Body of pancreas (tissue), 4 donors: ENCODE measurements at regions not wholly inside any gene's neighbourhood (a gene's known extent, or its start where the extent isn't known, plus 50 kb on each side); places are given as distances from the start of the nearest gene placed in this dataset.

ENCODE experiments used
- ATAC-seq: fragments of 150-250 bp; one replicate; pipeline ENCODE4 v1.9.1; 2016
- DNase-seq, 4 donors: peaks; one replicate each; pipeline ENCODE4 v3.0.0-alpha.2; 2019
- H3K27ac ChIP-seq, 4 donors: fragments of 200-600 bp; sonication (generic); 1 replicate in 3 of 4; 2 replicates in 1 of 4; pipeline versions ENCODE4 v1.5.1 to v1.6.1; 2016 to 2019; ENCODE audit warnings: mild to moderate bottlenecking in 1 of 4, mixed read lengths in 1 of 4, moderate library complexity in 1 of 4
- H3K27me3 ChIP-seq, 2 donors: fragments of 200-600 bp; sonication (generic); one replicate each; pipeline ENCODE4 v1.6.0; 2016; ENCODE audit warnings: mild to moderate bottlenecking in 1 of 2
- H3K36me3 ChIP-seq, 2 donors: fragments of 200-600 bp; sonication (generic); replicated peaks in 1 of 2; 2 replicates each; pipeline ENCODE4 v1.5.1; 2016; ENCODE audit warnings: low read depth in 2 of 2; ENCODE audit not compliant: insufficient read depth in 1 of 2
- H3K4me1 ChIP-seq: fragments of 200-600 bp; sonication (generic); one replicate; pipeline ENCODE4 v1.6.0; 2016
- H3K4me3 ChIP-seq, 2 donors: fragments of 200-600 bp; sonication (generic); 1 replicate in 1 of 2; 2 replicates in 1 of 2; pipeline ENCODE4 v1.5.1; 2016 to 2019
- H3K9me3 ChIP-seq, 3 donors: fragments of 200-600 bp; sonication (generic); 1 replicate in 2 of 3; 2 replicates in 1 of 3; pipeline ENCODE4 v1.5.1; 2016
- CTCF ChIP-seq, 7 experiments: fragments of 450-650 bp in 4 of 7; fragments of 200-600 bp in 3 of 7; sonication (generic) in 3 of 7; IDR thresholded peaks; one replicate each; pipeline ENCODE4 v1.5.1; 2016 to 2019; ENCODE audit warnings: antibody characterized with exemption in 7 of 7
- POLR2A ChIP-seq, 3 donors: fragments of 450-650 bp; IDR thresholded peaks; one replicate each; pipeline ENCODE4 v1.6.1; 2016; ENCODE audit warnings: antibody characterized with exemption in 3 of 3, mild to moderate bottlenecking in 2 of 3
- WGBS, 2 donors: methylation state at CpG; one replicate each; pipeline ENCODE4 v1.1.5; 2017; 5-methylcytosine and 5-hydroxymethylcytosine counted together
- intact Hi-C: fragments of 100-400 bp; cut with DNase I; formaldehyde crosslinking; loops from one replicate; pipeline ENCODE4 v1.15.1; 2023

- intact Hi-C loops, result no loop called here
- Histone ChIP-seq H3K27ac (no peak overlapping the region), H3K36me3 (no peaks in the 10 kb centered on the region), H3K27me3 (no peaks in the 10 kb centered on the region), H3K4me1 (no peaks in the 10 kb centered on the region), H3K9me3 (no peaks in the 10 kb centered on the region), H3K4me3 (no peak overlapping the region)
- DNase-seq (no peak), ATAC-seq (no peak)
- WGBS, 2 donors, result 86 to 88% methylated on average over 5 of the region's 5 CpGs
- no peak for TF ChIP-seq POLR2A (IDR thresholded peaks at IDR 0.05)
- TF ChIP-seq CTCF (IDR thresholded peaks at IDR 0.05), result no peak
These were observed 553.0 kb upstream of the BTBD3 start for GRCh38 chr20:11364736-11365135.

- TF ChIP-seq CTCF (IDR thresholded peaks at IDR 0.05) (no peak), POLR2A (IDR thresholded peaks at IDR 0.05) (no peak)
- Histone ChIP-seq H3K4me3 (no peak overlapping the region), H3K36me3 (no peaks in the 10 kb centered on the region), H3K27ac (no peak overlapping the region), H3K27me3 (no peaks in the 10 kb centered on the region), H3K4me1 (no peaks in the 10 kb centered on the region), H3K9me3 (no peaks in the 10 kb centered on the region)
- intact Hi-C loops, result no loop called here
- WGBS, 2 donors, result 64 to 81% methylated on average over 4 of the region's 4 CpGs
- ATAC-seq (no peak), DNase-seq (no peak)
These were observed 551.0 kb upstream of the BTBD3 start for GRCh38 chr20:11366660-11367059.

GRCh38 chr20:11368499-11368898 is 549.2 kb upstream of the BTBD3 start:
- H3K9me3 ChIP-seq, result no peaks in the 10 kb centered on the region
- no peaks in the 10 kb centered on the region for H3K27me3 ChIP-seq
- intact Hi-C loops, result no loop called here
- no peak for ATAC-seq
- H3K4me1 ChIP-seq, result no peaks in the 10 kb centered on the region
- 46 to 62% methylated on average over 4 of the region's 4 CpGs for WGBS, 2 donors
- no peak overlapping the region for H3K27ac ChIP-seq
- TF ChIP-seq CTCF (IDR thresholded peaks at IDR 0.05), result no peak
- TF ChIP-seq POLR2A (IDR thresholded peaks at IDR 0.05), result no peak
- no peaks in the 10 kb centered on the region for H3K36me3 ChIP-seq
- no peak for DNase-seq
- no peak overlapping the region for H3K4me3 ChIP-seq

GRCh38 chr20:11368965-11369711 is 548.6 kb upstream of the BTBD3 start:
- no peak overlapping the region for H3K4me3 ChIP-seq

More at GRCh38 chr20:11368965-11369711, 548.6 kb upstream of the BTBD3 start:
- TF ChIP-seq CTCF (IDR thresholded peaks at IDR 0.05) (peak in 1 of 7 experiments; percentile 9), POLR2A (IDR thresholded peaks at IDR 0.05) (no peak)
- Histone ChIP-seq H3K36me3 (no peaks in the 10 kb centered on the region), H3K4me1 (no peaks in the 10 kb centered on the region), H3K27me3 (no peaks in the 10 kb centered on the region), H3K27ac (no peak overlapping the region), H3K9me3 (no peaks in the 10 kb centered on the region)
- DNase-seq (no peak), ATAC-seq (no peak)
- WGBS, 2 donors, result 87% methylated on average over 12 of the region's 12 CpGs
- intact Hi-C loops, result no loop called here
